ENCODE measurements at regions not wholly inside any gene's neighbourhood (a gene's known extent, or its start where the extent isn't known, plus 50 kb on each side); places are given as distances from the start of the nearest gene placed in this dataset.

- no peak overlapping the region for H3K4me3 Mint-ChIP-seq (ENCODE audit: unreplicated experiment)
- no peaks in the 10 kb centered on the region for H3K36me3 Mint-ChIP-seq (ENCODE audit: low read depth, unreplicated experiment)
- H3K27ac Mint-ChIP-seq (ENCODE audit: unreplicated experiment): no peak overlapping the region
- no peaks in the 10 kb centered on the region for H3K4me1 Mint-ChIP-seq (ENCODE audit: unreplicated experiment)
- TF ChIP-seq CTCF (IDR thresholded peaks at IDR 0.05; ENCODE audit: unreplicated experiment): no peak
- no peaks in the 10 kb centered on the region for H3K9me3 Mint-ChIP-seq (ENCODE audit: unreplicated experiment)
- H3K27me3 Mint-ChIP-seq (ENCODE audit: unreplicated experiment): peaks cover 1% of the 10 kb centered on the region
- DNase-seq (ENCODE audit: low spot score): no peak
Observed at GRCh38 chr6:96450082-96450769, 71.4 kb upstream of the UFL1 start.

GRCh38 chr6:96450770-96451130 lies 70.9 kb upstream of the UFL1 start:
- Mint-ChIP-seq H3K4me1 (ENCODE audit: unreplicated experiment) (no peaks in the 10 kb centered on the region), H3K4me3 (ENCODE audit: unreplicated experiment) (no peak overlapping the region), H3K36me3 (ENCODE audit: low read depth, unreplicated experiment) (no peaks in the 10 kb centered on the region), H3K9me3 (ENCODE audit: unreplicated experiment) (no peaks in the 10 kb centered on the region), H3K27me3 (ENCODE audit: unreplicated experiment) (peaks cover 1% of the 10 kb centered on the region), H3K27ac (ENCODE audit: unreplicated experiment) (no peak overlapping the region)
- TF ChIP-seq CTCF (IDR thresholded peaks at IDR 0.05; ENCODE audit: unreplicated experiment): no peak
- no peak for DNase-seq (ENCODE audit: low spot score)

GRCh38 chr6:96458771-96459170 lies 62.8 kb upstream of the UFL1 start:
- Mint-ChIP-seq H3K4me3 (ENCODE audit: unreplicated experiment) (no peak overlapping the region), H3K27ac (ENCODE audit: unreplicated experiment) (no peak overlapping the region), H3K27me3 (ENCODE audit: unreplicated experiment) (peaks cover 2% of the 10 kb centered on the region), H3K9me3 (ENCODE audit: unreplicated experiment) (no peaks in the 10 kb centered on the region), H3K4me1 (ENCODE audit: unreplicated experiment) (no peaks in the 10 kb centered on the region), H3K36me3 (ENCODE audit: low read depth, unreplicated experiment) (no peaks in the 10 kb centered on the region)
- no peak for TF ChIP-seq CTCF (IDR thresholded peaks at IDR 0.05; ENCODE audit: unreplicated experiment)
- no peak for DNase-seq (ENCODE audit: low spot score)

GRCh38 chr6:96460052-96460700 lies 61.4 kb upstream of the UFL1 start:
- Mint-ChIP-seq H3K9me3 (ENCODE audit: unreplicated experiment) (no peaks in the 10 kb centered on the region), H3K36me3 (ENCODE audit: low read depth, unreplicated experiment) (no peaks in the 10 kb centered on the region), H3K27ac (ENCODE audit: unreplicated experiment) (no peak overlapping the region), H3K27me3 (ENCODE audit: unreplicated experiment) (peaks cover 2% of the 10 kb centered on the region), H3K4me3 (ENCODE audit: unreplicated experiment) (no peak overlapping the region), H3K4me1 (ENCODE audit: unreplicated experiment) (no peaks in the 10 kb centered on the region)
- no peak for DNase-seq (ENCODE audit: low spot score)
- TF ChIP-seq CTCF (IDR thresholded peaks at IDR 0.05; ENCODE audit: unreplicated experiment): no peak

- no peaks in the 10 kb centered on the region for H3K4me1 Mint-ChIP-seq (ENCODE audit: unreplicated experiment)
- H3K27me3 Mint-ChIP-seq (ENCODE audit: unreplicated experiment): peaks cover 2% of the 10 kb centered on the region
- no peak overlapping the region for H3K4me3 Mint-ChIP-seq (ENCODE audit: unreplicated experiment)
- no peak overlapping the region for H3K27ac Mint-ChIP-seq (ENCODE audit: unreplicated experiment)
- no peaks in the 10 kb centered on the region for H3K36me3 Mint-ChIP-seq (ENCODE audit: low read depth, unreplicated experiment)
- no peaks in the 10 kb centered on the region for H3K9me3 Mint-ChIP-seq (ENCODE audit: unreplicated experiment)
- no peak for DNase-seq (ENCODE audit: low spot score)
- no peak for TF ChIP-seq CTCF (IDR thresholded peaks at IDR 0.05; ENCODE audit: unreplicated experiment)
Observed at GRCh38 chr6:96465321-96465903, 56.2 kb upstream of the UFL1 start.

Data from endothelial cell (in vitro differentiated cells).